Loucy (cell line): ENCODE measurements at regions not wholly inside any gene's neighbourhood (a gene's known extent, or its start where the extent isn't known, plus 50 kb on each side); places are given as distances from the start of the nearest gene placed in this dataset.

Experiments
- H2AFZ ChIP-seq: fragments of 200-600 bp; sonication (generic); 2 replicates; pipeline ENCODE4 v1.6.0; 2016; ENCODE audit warnings: antibody characterized with exemption, mild to moderate bottlenecking, low read length, moderate library complexity
- H3F3A ChIP-seq: fragments of 200-600 bp; 2 replicates; pipeline ENCODE4 v1.6.0; 2016; ENCODE audit warnings: antibody characterized with exemption, low read depth, mild to moderate bottlenecking
- H3K27me3 ChIP-seq: fragments of 200-600 bp; sonication (generic); 2 replicates; pipeline ENCODE4 v1.6.1; 2014; ENCODE audit warnings: low read length, mild to moderate bottlenecking; ENCODE audit not compliant: insufficient read depth, poor library complexity, severe bottlenecking
- H3K36me3 ChIP-seq: fragments of 200-600 bp; sonication (generic); 2 replicates; pipeline ENCODE4 v1.6.1; 2016; ENCODE audit warnings: low read length; ENCODE audit not compliant: insufficient read depth
- H3K4me1 ChIP-seq: fragments of 200-600 bp; sonication (generic); 2 replicates; pipeline ENCODE4 v1.5.1; 2014; ENCODE audit warnings: low read length, mild to moderate bottlenecking; ENCODE audit not compliant: insufficient read depth, poor library complexity, severe bottlenecking
- H3K4me2 ChIP-seq: fragments of 200-600 bp; sonication (generic); 2 replicates; pipeline ENCODE4 v1.6.0; 2014; ENCODE audit warnings: antibody characterized with exemption, low read length, low read depth, mild to moderate bottlenecking; ENCODE audit not compliant: poor library complexity, severe bottlenecking
- H3K4me3 ChIP-seq: fragments of 200-600 bp; sonication (generic); 2 replicates; pipeline ENCODE4 v1.5.1; 2014; ENCODE audit warnings: low read length, mild to moderate bottlenecking, mixed read lengths; ENCODE audit not compliant: poor library complexity, severe bottlenecking
- H3K79me2 ChIP-seq: fragments of 200-600 bp; sonication (generic); 2 replicates; pipeline ENCODE4 v1.6.1; 2014; ENCODE audit warnings: low read length; ENCODE audit not compliant: insufficient read depth
- H3K9ac ChIP-seq: fragments of 200-600 bp; sonication (generic); 2 replicates; pipeline ENCODE4 v1.6.0; 2014; ENCODE audit warnings: mild to moderate bottlenecking, low read depth, low read length, moderate library complexity; ENCODE audit not compliant: poor library complexity, severe bottlenecking
- H3K9me2 ChIP-seq: fragments of 200-600 bp; sonication (generic); replicated peaks from 2 replicates; pipeline ENCODE4 v1.6.1; 2016; ENCODE audit warnings: low read depth, low read length, mixed read lengths
- H3K9me3 ChIP-seq: fragments of 200-600 bp; sonication (generic); 2 replicates; pipeline ENCODE4 v1.6.1; 2014; ENCODE audit warnings: mild to moderate bottlenecking, antibody characterized with exemption, low read length, low read depth; ENCODE audit not compliant: insufficient read depth
- H4K20me1 ChIP-seq: fragments of 200-600 bp; sonication (generic); 2 replicates; pipeline ENCODE4 v1.6.0; 2014; ENCODE audit warnings: antibody characterized with exemption, low read length, mild to moderate bottlenecking; ENCODE audit not compliant: insufficient read depth, poor library complexity, severe bottlenecking
- EZH2phosphoT487 ChIP-seq: fragments of 200-600 bp; IDR thresholded peaks from 2 replicates; pipeline ENCODE4 v1.6.1; 2018; ENCODE audit warnings: antibody characterized with exemption, mild to moderate bottlenecking, moderate library complexity, borderline replicate concordance
- TF ChIP-seq, protein P1 (sequence below): fragments of 200-600 bp; sonication (generic); conservative IDR thresholded peaks from 2 replicates; pipeline ENCODE4 v1.5.1; 2014; ENCODE audit warnings: mild to moderate bottlenecking, antibody characterized with exemption, low read length

DNA sequence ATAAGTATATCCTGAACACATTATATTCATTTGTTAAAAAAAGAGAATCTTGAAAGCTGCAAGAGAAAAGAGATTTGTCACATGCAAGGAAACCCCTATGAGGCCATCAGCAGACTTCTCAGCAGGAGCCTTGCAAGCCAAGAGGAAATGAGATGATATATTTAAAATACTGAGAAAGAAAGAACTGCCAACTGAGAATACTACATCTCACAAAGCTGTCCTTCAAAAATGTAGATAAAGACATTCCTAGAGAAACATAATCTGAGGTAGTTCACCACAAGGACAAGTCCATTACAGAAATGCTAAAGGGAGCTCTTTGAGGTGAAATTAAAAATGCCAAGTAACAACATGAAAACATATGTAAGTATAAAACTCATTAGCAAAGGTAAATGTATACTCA lies 224.4 kb upstream of the MBL2 start:
- Histone ChIP-seq H3K27me3 (no peaks in the 10 kb centered on the region), H4K20me1 (no peaks in the 10 kb centered on the region), H3K36me3 (no peaks in the 10 kb centered on the region), H3K4me1 (no peaks in the 10 kb centered on the region), H3K9ac (no peak overlapping the region), H3F3A (no peaks in the 10 kb centered on the region), H3K4me2 (no peak overlapping the region), H3K9me2 (0 out of 2 replicates have a peak, but pooled peaks cover 3% of the 10 kb centered on the region), H3K4me3 (no peak overlapping the region), H3K9me3 (no peaks in the 10 kb centered on the region), H2AFZ (no peak overlapping the region), H3K79me2 (no peaks in the 10 kb centered on the region)
- no peak for TF ChIP-seq EZH2phosphoT487
- TF ChIP-seq, protein P1, sequence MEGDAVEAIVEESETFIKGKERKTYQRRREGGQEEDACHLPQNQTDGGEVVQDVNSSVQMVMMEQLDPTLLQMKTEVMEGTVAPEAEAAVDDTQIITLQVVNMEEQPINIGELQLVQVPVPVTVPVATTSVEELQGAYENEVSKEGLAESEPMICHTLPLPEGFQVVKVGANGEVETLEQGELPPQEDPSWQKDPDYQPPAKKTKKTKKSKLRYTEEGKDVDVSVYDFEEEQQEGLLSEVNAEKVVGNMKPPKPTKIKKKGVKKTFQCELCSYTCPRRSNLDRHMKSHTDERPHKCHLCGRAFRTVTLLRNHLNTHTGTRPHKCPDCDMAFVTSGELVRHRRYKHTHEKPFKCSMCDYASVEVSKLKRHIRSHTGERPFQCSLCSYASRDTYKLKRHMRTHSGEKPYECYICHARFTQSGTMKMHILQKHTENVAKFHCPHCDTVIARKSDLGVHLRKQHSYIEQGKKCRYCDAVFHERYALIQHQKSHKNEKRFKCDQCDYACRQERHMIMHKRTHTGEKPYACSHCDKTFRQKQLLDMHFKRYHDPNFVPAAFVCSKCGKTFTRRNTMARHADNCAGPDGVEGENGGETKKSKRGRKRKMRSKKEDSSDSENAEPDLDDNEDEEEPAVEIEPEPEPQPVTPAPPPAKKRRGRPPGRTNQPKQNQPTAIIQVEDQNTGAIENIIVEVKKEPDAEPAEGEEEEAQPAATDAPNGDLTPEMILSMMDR = no peak

DNA sequence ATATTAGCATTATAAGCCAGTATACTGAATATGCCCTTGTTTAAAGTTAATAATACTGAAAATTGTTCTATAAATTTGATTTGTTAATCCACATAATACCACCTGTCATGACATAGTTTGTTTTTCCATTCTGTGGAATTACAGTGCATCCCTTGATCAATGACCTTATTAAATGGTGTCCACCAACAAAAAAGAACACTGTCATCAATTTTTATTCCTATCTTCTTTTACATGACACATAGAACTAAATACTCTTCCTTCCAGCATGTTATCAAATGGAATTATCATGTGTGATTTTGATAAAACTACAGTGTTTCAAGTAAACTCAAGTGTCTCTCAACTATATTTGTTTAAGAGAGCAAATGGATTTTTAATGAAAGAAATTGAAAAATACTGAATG lies 221.8 kb upstream of the MBL2 start:
- Histone ChIP-seq H4K20me1 (no peaks in the 10 kb centered on the region), H3K9me3 (no peaks in the 10 kb centered on the region), H3K9me2 (0 out of 2 replicates have a peak, but pooled peaks cover 3% of the 10 kb centered on the region), H3K4me2 (no peak overlapping the region), H3K79me2 (no peaks in the 10 kb centered on the region), H3K4me3 (no peak overlapping the region), H3K36me3 (no peaks in the 10 kb centered on the region), H3K27me3 (no peaks in the 10 kb centered on the region), H3K4me1 (no peaks in the 10 kb centered on the region), H3F3A (no peaks in the 10 kb centered on the region), H2AFZ (no peak overlapping the region), H3K9ac (no peak overlapping the region)
- TF ChIP-seq EZH2phosphoT487 = no peak
- TF ChIP-seq, protein P1 = no peak

DNA sequence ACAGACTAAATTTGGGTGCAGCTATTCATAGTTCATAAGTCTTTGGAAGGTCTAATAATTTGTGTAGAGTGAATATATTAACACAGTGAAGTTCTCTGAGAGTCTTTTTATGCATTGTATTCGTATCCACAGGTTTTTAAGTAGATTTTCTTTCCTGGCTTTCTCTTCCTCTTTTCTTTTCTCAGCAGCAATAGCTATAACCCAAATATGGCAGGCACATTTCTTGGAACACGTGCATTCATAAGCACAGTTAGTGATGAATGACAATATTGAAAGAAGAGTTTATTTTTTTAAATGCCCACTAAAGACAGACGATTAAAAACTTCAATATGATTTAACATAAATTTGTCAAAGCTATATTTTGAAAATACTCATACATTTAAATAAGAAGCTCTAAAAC lies 220.5 kb upstream of the MBL2 start:
- Histone ChIP-seq H3K4me2 (no peak overlapping the region), H3K4me3 (no peak overlapping the region), H3K36me3 (no peaks in the 10 kb centered on the region), H3K9me2 (0 out of 2 replicates have a peak, but pooled peaks cover 1% of the 10 kb centered on the region), H3K79me2 (no peaks in the 10 kb centered on the region), H3K9ac (no peak overlapping the region), H2AFZ (no peak overlapping the region), H4K20me1 (no peaks in the 10 kb centered on the region), H3K27me3 (no peaks in the 10 kb centered on the region), H3K4me1 (no peaks in the 10 kb centered on the region), H3F3A (no peaks in the 10 kb centered on the region), H3K9me3 (no peaks in the 10 kb centered on the region)
- TF ChIP-seq EZH2phosphoT487 = no peak
- TF ChIP-seq, protein P1 = no peak
